H1 (cell line): ENCODE measurements at regions not wholly inside any gene's neighbourhood (a gene's known extent, or its start where the extent isn't known, plus 50 kb on each side); places are given as distances from the start of the nearest gene placed in this dataset.

Experiments
- BACH1 ChIP-seq: IDR thresholded peaks from 2 replicates; pipeline ENCODE4 v1.6.1; 2012; ENCODE audit warnings: low read length, improper control_type of control experiment
- EZH2 ChIP-seq: fragments of 200-600 bp; sonication (generic); IDR thresholded peaks from 2 replicates; pipeline ENCODE4 v1.7.1; 2012; ENCODE audit warnings: low read depth, mild to moderate bottlenecking, moderate library complexity, low read length, inconsistent platforms; ENCODE audit not compliant: severe bottlenecking
- FOSL1 ChIP-seq: IDR thresholded peaks from 2 replicates; pipeline ENCODE4 v1.6.1; 2011; ENCODE audit warnings: mild to moderate bottlenecking, low read depth, low read length, moderate library complexity; ENCODE audit not compliant: insufficient read depth
- TBP ChIP-seq: IDR thresholded peaks from 2 replicates; pipeline ENCODE4 v1.6.1; 2011; ENCODE audit warnings: low read depth, low read length, improper control_type of control experiment
- ZNF274 ChIP-seq: IDR thresholded peaks from 2 replicates; pipeline ENCODE4 v1.7.0; 2012; ENCODE audit warnings: low read length, borderline replicate concordance; ENCODE audit errors: extremely low read depth
- TF ChIP-seq, protein P1 (sequence below): IDR thresholded peaks from 2 replicates; pipeline ENCODE4 v1.6.1; 2011; ENCODE audit warnings: low read length, improper control_type of control experiment

DNA sequence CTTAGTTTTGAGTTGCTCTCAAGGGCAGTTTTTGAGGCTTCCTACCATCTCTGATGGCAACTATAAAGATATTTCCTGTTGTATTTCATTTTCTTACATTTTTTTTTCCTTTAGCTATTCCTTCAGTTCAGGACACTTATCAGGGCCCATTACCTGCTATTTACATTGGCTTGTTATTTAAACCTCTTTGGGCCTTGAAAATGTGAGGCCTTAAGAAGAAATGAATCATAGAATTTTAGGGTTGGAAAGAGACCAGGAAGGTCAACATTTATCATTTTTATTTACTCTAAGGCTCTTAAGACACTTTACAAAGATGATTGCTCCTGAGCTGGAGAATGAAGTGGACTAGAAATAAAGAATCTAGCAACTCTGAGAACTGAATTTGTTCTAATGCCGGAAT is 335.2 kb downstream of the DTWD2 start (continued):
- TF ChIP-seq, protein P1, sequence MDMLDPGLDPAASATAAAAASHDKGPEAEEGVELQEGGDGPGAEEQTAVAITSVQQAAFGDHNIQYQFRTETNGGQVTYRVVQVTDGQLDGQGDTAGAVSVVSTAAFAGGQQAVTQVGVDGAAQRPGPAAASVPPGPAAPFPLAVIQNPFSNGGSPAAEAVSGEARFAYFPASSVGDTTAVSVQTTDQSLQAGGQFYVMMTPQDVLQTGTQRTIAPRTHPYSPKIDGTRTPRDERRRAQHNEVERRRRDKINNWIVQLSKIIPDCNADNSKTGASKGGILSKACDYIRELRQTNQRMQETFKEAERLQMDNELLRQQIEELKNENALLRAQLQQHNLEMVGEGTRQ: no peak
- TF ChIP-seq EZH2: no peak
- no peak for TF ChIP-seq TBP
- no peak for TF ChIP-seq ZNF274
- TF ChIP-seq FOSL1: no peak
- TF ChIP-seq BACH1: no peak
